Forelimb muscle (tissue), 1 donor: ENCODE measurements at regions not wholly inside any gene's neighbourhood (a gene's known extent, or its start where the extent isn't known, plus 50 kb on each side); places are given as distances from the start of the nearest gene placed in this dataset.

Source experiments
- DNase-seq: peaks from one replicate; pipeline ENCODE4 v3.0.0-alpha.2; 2013; ENCODE audit warnings: low read depth

- DNase-seq: no peak
Measured at GRCh38 chr2:513981-514706, 163.1 kb downstream of the TMEM18 start.

GRCh38 chr2:510839-511238, 166.4 kb downstream of the TMEM18 start:
- DNase-seq: no peak

DNA sequence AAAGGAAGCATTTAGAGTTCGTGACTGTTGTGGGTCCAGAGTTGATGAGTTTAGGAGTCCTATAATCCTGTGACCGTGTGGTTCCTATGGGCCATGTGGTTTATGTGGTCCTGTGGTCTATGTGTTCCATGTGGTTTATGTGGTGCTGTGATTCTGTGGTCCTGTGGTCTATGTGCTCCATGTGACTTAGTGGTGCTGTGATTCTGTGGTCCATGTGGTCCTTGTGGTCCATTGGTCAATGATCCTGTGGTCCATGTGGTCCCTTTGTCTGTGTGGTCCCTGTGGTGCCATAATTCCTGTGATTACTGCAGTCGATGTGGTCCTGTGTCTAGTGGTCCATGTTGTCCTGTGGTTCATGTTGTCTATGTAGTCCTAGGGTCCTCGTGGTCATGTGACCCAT, 167.3 kb downstream of the TMEM18 start:
- no peak for DNase-seq

GRCh38 chr2:508121-508520, 169.1 kb downstream of the TMEM18 start:
- DNase-seq: no peak

GRCh38 chr2:506866-507265, 170.3 kb downstream of the TMEM18 start:
- no peak for DNase-seq

DNA sequence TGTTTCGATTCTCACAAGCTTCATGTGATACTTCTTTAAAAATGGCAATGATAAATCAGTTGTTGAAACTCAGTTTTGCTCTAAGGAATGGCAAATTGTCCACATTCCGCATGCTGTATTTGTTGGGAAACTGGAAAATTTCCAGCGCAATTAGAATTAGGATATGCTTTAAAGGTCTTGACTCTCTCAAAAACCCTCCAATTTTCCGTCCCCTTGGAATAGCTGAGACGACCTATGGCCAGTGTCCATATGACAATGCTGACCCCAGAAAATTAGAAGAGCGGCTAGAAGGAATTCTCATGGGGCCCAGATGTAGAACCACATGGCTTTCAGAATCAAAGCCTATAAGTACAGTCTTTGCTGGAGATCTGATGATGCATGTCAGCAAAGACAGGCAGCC, 170.8 kb downstream of the TMEM18 start:
- DNase-seq: peak; percentile 41

DNA sequence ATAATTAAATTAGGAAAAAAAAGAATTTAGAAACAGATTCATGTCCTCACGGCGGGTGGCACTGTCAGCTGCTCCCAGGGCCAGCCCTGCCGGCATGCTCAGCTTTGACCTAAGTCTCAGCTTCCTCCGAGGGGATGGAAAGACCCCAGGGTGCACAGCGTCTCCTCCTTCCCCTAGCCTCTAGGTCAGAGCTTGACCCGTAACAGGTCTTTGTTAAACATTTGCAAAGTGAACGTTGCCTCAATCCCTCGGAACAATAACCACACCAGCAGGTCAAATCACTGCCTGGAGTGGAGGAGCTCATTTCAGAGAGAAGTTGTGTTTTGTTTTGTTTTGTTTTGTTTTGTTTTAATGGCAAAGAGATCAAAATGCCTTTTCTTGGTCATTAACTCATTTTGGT, 171.3 kb downstream of the TMEM18 start:
- no peak for DNase-seq

DNA sequence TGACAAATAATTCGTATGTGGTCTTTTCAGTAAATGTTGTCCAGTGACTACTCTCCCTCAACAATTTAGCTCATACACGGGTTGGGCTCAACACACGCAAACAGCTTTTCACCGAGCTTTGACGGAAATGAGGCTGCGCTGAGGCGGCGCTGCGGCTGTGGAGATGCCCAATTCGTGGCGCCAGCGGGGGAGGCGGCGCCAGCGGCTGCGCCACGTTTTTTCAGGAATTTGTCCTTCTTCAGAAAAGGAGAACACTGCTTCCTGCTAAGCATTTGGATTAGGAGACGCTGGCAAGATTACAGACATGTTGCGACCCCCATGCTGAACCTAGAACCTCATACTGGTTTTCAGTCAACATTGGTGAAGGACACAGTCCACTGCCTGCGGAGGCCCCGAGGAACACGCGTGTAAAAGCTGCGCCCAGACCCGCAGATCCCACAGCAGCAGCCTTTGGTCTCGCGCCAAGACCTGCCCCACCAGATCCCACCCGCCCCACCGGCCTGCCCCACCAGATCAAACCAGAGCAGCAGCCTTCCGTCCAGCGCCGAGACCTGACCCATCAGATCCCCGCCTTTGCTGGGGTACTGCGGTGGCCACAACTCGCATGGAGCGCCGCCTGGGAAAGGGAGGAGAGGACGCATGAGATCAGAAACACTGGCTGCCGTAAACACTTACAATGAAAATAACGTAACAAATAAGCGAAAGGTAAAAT, 173.8 kb downstream of the TMEM18 start:
- DNase-seq: no peak

GRCh38 chr2:502831-503230, 174.4 kb downstream of the TMEM18 start:
- no peak for DNase-seq

DNA sequence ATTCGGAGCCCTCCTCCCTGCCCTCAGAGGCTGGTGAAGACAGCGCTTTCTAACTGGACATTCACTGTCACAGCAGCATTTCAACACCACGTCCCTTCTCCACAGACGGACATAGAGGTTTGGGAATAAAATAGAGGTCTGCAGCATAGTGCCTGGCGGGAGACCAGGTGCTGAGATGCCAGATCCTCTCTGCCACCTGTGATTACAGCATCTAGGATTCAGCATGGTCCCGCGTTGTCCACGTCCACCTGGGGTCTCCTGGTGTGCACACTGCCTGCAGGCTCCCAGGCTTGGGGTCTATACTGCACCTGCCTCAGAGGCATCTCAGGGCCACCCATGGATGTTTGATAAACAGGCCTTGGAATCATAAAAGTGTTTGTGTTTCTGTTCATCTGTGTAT, 175.5 kb downstream of the TMEM18 start:
- DNase-seq: no peak

GRCh38 chr2:501130-501529, 176.1 kb downstream of the TMEM18 start:
- DNase-seq: no peak

GRCh38 chr2:499726-500125, 177.5 kb downstream of the TMEM18 start:
- no peak for DNase-seq

GRCh38 chr2:498493-499178, 178.6 kb downstream of the TMEM18 start:
- no peak for DNase-seq

DNA sequence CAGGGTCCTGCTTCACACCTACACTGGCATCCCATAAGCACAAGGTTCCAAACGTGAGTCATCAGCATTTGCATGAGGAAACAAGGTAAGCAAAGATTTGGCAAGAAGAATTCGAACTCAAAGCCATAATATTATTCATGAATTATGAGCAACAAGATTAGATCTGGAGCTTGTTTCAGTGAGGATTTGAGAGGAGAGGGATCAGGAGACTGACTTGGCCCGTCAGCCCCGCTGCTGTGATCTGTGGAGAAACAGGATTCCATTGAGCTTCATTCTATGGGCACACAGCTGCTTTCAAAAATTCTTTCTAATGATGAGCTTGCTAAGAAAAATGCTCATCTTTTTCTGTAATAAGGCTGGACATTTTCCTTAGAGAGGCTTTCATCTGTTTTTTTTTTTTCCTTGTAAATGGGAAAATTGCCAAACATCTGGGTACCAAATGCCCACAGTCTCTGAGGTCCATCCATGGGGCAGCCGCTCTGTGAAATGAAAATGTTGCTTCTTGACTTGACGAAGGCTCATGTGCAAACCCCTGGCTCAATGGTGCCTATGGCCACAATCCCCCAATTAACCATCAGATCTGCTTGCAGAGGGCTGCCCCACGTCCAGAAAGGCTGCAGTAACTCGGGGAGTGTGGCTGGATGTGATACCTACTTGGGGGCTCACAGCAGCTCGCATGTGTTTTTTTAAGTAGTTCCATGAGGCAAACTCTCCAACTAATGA, 179.3 kb downstream of the TMEM18 start:
- DNase-seq: no peak

DNA sequence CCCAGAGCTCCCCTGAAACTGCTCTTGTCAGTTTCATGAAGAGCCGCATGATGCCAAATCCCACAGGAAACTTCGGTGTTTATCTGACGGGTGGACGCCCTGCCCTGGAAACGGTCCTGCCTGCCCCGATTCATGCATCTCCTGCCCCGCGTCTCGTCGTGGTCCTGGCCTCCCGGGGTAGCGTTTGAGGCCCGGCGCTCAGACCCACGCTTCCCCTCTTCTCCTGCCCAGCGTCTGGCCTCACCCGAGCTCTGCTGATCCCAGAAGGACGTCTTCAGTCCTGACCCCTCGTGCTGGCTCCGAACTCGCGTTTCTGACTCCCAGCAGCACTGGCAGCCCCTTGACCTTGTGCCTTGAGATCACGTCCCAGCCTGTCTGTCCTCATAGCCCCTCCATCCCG, 180.5 kb downstream of the TMEM18 start:
- DNase-seq: no peak

GRCh38 chr2:495745-496275, 181.4 kb downstream of the TMEM18 start:
- DNase-seq: no peak

DNA sequence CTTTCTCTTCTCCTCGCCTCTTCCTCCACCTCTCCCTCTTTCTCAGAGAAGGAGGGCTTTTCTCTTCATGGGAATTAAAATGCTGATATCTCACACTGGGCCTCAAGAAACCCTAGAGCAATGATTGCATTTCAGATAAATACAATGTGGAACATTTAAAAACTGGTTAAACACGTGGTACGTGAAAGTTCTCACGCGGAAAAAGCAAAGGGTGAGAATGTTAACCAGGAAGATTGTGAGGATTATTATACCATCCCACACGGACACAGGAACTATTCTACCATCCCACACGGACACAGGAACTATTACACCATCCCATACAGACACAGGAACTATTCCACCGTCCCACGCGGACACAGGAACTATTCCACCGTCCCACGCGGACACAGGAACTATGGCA, 182.4 kb downstream of the TMEM18 start:
- DNase-seq: no peak

GRCh38 chr2:493228-493627, 184.0 kb downstream of the TMEM18 start:
- DNase-seq: no peak

DNA sequence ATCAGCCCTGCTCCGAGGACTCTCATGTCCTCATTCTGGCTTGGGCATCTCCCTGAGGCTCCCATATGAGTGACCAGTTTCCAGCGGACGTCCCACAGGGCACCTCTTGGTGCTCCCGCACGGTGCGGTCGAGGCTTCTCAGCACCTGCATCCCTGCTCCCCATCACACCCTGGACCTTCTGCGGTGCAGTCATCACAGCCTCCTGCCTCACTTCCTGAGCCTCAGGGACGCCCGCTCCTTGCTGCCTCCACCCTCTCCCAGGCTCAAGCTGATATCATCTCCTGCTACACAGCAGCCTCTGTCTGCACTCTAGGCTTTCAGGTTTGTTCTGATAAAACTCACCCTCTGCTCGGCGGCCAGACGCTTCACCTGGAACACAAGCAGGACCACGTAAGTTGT, 185.0 kb downstream of the TMEM18 start:
- no peak for DNase-seq

DNA sequence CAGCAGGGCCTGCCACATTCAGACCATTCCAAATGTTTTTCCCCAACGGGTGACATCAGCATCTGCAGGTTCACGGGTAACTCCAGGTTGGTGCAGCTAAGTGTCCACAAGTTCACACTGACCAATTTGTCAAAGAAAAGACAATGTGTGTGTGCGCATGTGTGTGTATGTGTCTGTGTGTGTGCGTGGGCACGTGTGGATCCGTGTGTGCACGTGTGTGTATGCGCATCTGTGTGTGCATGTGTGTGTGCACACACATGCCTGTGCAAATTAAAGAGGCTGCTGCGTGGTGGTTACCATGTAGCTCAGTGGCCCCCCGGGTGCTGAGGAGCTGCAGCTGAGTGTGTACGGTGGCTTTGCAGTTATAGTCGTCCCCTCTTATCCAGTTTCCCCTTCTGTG, 187.4 kb downstream of the TMEM18 start:
- DNase-seq: no peak

DNA sequence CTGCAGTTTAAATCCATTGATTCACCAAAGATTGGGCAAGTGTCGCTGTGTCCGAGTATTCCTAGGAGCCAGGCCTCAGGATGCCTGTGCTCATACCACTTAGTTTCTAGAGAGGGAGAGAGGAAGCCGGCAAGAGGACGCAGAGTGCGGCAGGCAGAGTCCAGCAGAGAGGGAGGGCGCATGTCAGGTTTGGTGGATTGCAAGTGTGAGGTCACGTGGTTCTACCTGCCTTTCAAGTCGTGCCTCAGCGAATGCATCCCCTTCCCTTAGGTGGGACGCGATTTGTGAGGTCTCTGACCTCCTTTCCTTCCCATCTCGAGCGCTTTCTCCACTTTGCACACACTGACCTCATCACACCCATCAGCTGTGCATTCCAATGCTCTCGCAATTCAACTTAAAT, 188.1 kb downstream of the TMEM18 start:
- DNase-seq: no peak
